ENCODE measurements at regions not wholly inside any gene's neighbourhood (a gene's known extent, or its start where the extent isn't known, plus 50 kb on each side); places are given as distances from the start of the nearest gene placed in this dataset.
"Not testable (repeated sequence)": the region's sequence is repeated elsewhere in the genome, so short reads cannot be mapped to it uniquely, and the experiment has no call there.

DNA sequence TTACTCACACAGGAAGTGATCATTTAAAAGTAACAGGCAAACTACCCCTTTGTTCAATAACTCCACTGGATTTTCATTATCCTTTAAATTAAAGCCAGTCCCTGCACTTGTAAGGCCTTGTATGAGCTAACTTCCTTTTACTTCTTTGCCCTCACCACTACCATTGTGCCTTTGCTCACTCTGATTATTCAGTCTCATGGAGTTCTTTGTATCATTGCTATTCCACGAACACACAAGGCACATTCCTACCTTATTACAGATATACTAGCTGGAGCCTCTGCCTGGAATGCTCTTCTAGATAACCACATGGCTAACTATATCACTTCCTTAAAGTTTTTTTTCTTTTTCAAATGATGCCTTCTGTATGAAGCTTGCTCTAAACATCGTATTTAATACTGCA, 748.6 kb upstream of the HS3ST5 start:
- Mint-ChIP-seq H3K27ac (ENCODE audit: low read depth) (no peak overlapping the region), H3K36me3 (ENCODE audit: insufficient read depth) (no peaks in the 10 kb centered on the region), H3K4me3 (no peak overlapping the region), H3K9me3 (peaks cover 18% of the 10 kb centered on the region), H3K4me1 (no peaks in the 10 kb centered on the region), H3K27me3 (no peaks in the 10 kb centered on the region)
- ATAC-seq (replicated peaks; ENCODE audit: extremely low read depth, poor library complexity, severe bottlenecking) (no peak), DNase-seq (ENCODE audit: low spot score in 2 of 2) (no peak)

- ATAC-seq (replicated peaks; ENCODE audit: extremely low read depth, poor library complexity, severe bottlenecking) = no peak
Measured at GRCh38 chr6:115078555-115078954, 735.7 kb upstream of the HS3ST5 start.

DNA sequence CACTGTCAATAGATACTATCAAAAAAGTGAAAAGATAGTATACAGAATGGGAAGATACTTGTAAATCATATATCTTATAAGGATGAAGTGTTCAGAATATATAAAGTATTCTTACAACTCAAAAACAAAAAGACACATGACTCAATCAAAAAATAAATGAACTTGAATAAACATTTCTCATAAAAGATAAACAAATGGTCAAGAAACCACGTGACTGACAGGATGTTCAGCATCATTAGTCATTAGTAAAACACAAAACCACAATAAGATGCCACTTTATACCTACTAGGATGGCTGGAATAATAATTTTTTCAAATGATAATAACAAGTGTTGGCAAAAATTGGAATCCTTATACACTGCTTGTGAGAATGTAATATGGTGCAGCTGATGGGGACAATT, 729.1 kb upstream of the HS3ST5 start:
- Mint-ChIP-seq H3K9me3 (peaks cover 11% of the 10 kb centered on the region), H3K27me3 (no peaks in the 10 kb centered on the region), H3K4me3 (no peak overlapping the region), H3K27ac (ENCODE audit: low read depth) (no peak overlapping the region), H3K4me1 (no peaks in the 10 kb centered on the region), H3K36me3 (ENCODE audit: insufficient read depth) (no peaks in the 10 kb centered on the region)
- DNase-seq (ENCODE audit: low spot score in 2 of 2) (no peak), ATAC-seq (replicated peaks; ENCODE audit: extremely low read depth, poor library complexity, severe bottlenecking) (no peak)

More at GRCh38 chr6:115078555-115078954, 735.7 kb upstream of the HS3ST5 start:
- H3K27ac Mint-ChIP-seq (ENCODE audit: low read depth) = no peak overlapping the region
- no peak overlapping the region for H3K4me3 Mint-ChIP-seq
- no peak for DNase-seq (ENCODE audit: low spot score in 2 of 2)
- peaks cover 24% of the 10 kb centered on the region for H3K9me3 Mint-ChIP-seq
- H3K27me3 Mint-ChIP-seq = no peaks in the 10 kb centered on the region
- H3K4me1 Mint-ChIP-seq = no peaks in the 10 kb centered on the region
- H3K36me3 Mint-ChIP-seq (ENCODE audit: insufficient read depth) = no peaks in the 10 kb centered on the region

GRCh38 chr6:115067690-115068447, 725.0 kb upstream of the HS3ST5 start:
- H3K27me3 Mint-ChIP-seq = no peaks in the 10 kb centered on the region
- no peak for DNase-seq (ENCODE audit: low spot score in 2 of 2)
- no peaks in the 10 kb centered on the region for H3K4me1 Mint-ChIP-seq
- H3K4me3 Mint-ChIP-seq = no peak overlapping the region
- H3K9me3 Mint-ChIP-seq = peaks cover 11% of the 10 kb centered on the region
- no peaks in the 10 kb centered on the region for H3K36me3 Mint-ChIP-seq (ENCODE audit: insufficient read depth)
- H3K27ac Mint-ChIP-seq (ENCODE audit: low read depth) = no peak overlapping the region
- no peak for ATAC-seq (replicated peaks; ENCODE audit: extremely low read depth, poor library complexity, severe bottlenecking)

GRCh38 chr6:115064680-115065079, 721.9 kb upstream of the HS3ST5 start:
- H3K9me3 Mint-ChIP-seq = peaks cover 18% of the 10 kb centered on the region
- ATAC-seq (replicated peaks; ENCODE audit: extremely low read depth, poor library complexity, severe bottlenecking) = no peak
- no peaks in the 10 kb centered on the region for H3K27me3 Mint-ChIP-seq
- no peaks in the 10 kb centered on the region for H3K4me1 Mint-ChIP-seq
- DNase-seq (ENCODE audit: low spot score in 2 of 2) = no peak
- H3K4me3 Mint-ChIP-seq = no peak overlapping the region
- no peaks in the 10 kb centered on the region for H3K36me3 Mint-ChIP-seq (ENCODE audit: insufficient read depth)
- H3K27ac Mint-ChIP-seq (ENCODE audit: low read depth) = no peak overlapping the region

DNA sequence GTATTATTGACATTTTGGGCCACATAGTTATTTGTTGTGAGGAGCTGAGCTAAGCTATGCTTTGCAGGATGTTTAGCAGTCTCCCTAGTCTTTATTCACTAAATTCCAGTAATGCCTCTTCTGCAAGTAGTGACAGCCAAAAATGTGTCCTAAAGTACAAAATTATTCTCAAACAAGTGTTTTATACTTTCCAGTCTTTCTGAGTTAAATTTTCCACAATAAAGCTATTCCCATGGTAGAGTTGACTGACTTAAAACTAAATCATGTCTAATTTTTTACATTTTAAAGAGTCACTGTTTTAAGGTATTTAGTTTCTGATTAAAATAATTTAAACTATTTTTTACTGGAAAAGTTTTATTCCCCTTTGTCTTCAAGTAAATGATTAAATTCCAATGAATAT, 717.8 kb upstream of the HS3ST5 start:
- Mint-ChIP-seq H3K9me3 (peaks cover 22% of the 10 kb centered on the region), H3K27me3 (no peaks in the 10 kb centered on the region), H3K4me3 (no peak overlapping the region), H3K4me1 (no peaks in the 10 kb centered on the region), H3K36me3 (ENCODE audit: insufficient read depth) (no peaks in the 10 kb centered on the region), H3K27ac (ENCODE audit: low read depth) (no peak overlapping the region)
- no peak for DNase-seq (ENCODE audit: low spot score in 2 of 2)
- ATAC-seq (replicated peaks; ENCODE audit: extremely low read depth, poor library complexity, severe bottlenecking) = no peak

GRCh38 chr6:115058414-115059211, 715.8 kb upstream of the HS3ST5 start:
- H3K4me1 Mint-ChIP-seq = no peaks in the 10 kb centered on the region
- DNase-seq (ENCODE audit: low spot score in 2 of 2) = no peak
- no peaks in the 10 kb centered on the region for H3K36me3 Mint-ChIP-seq (ENCODE audit: insufficient read depth)
- H3K27ac Mint-ChIP-seq (ENCODE audit: low read depth) = no peak overlapping the region
- no peaks in the 10 kb centered on the region for H3K27me3 Mint-ChIP-seq
- ATAC-seq (replicated peaks; ENCODE audit: extremely low read depth, poor library complexity, severe bottlenecking) = no peak
- peaks cover 29% of the 10 kb centered on the region for H3K9me3 Mint-ChIP-seq
- no peak overlapping the region for H3K4me3 Mint-ChIP-seq

DNA sequence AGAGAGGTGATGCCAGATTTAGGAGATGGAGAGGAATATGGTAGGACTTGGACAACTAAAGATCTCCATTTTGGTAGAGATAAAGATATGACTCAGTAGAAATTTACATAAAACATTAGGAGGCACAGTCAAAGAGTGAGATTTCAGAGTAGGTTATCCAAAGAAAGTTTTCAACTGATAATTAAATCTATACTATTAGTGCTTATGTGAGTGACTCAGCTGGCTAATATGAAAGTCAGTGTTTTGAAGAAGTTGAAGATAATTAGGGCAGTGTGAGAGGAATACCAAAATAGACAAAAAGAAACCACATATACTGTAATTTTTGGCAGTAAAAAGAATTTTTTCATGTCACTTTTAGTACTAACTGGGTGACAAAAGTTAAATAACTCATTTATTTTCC, 712.8 kb upstream of the HS3ST5 start:
- Mint-ChIP-seq H3K4me1 (no peaks in the 10 kb centered on the region), H3K36me3 (ENCODE audit: insufficient read depth) (peaks cover 2% of the 10 kb centered on the region), H3K4me3 (no peak overlapping the region), H3K27me3 (no peaks in the 10 kb centered on the region), H3K27ac (ENCODE audit: low read depth) (no peak overlapping the region), H3K9me3 (peaks cover 26% of the 10 kb centered on the region)
- DNase-seq (ENCODE audit: low spot score in 2 of 2) (no peak), ATAC-seq (replicated peaks; ENCODE audit: extremely low read depth, poor library complexity, severe bottlenecking) (no peak)

GRCh38 chr6:115054242-115054641, 711.4 kb upstream of the HS3ST5 start:
- not testable (repeated sequence) for H3K36me3 Mint-ChIP-seq (ENCODE audit: insufficient read depth); ATAC-seq (replicated peaks; ENCODE audit: extremely low read depth, poor library complexity, severe bottlenecking); H3K4me3 Mint-ChIP-seq; H3K27me3 Mint-ChIP-seq; H3K4me1 Mint-ChIP-seq; DNase-seq (ENCODE audit: low spot score in 2 of 2); H3K27ac Mint-ChIP-seq (ENCODE audit: low read depth)
- peaks cover 24% of the 10 kb centered on the region for H3K9me3 Mint-ChIP-seq

DNA sequence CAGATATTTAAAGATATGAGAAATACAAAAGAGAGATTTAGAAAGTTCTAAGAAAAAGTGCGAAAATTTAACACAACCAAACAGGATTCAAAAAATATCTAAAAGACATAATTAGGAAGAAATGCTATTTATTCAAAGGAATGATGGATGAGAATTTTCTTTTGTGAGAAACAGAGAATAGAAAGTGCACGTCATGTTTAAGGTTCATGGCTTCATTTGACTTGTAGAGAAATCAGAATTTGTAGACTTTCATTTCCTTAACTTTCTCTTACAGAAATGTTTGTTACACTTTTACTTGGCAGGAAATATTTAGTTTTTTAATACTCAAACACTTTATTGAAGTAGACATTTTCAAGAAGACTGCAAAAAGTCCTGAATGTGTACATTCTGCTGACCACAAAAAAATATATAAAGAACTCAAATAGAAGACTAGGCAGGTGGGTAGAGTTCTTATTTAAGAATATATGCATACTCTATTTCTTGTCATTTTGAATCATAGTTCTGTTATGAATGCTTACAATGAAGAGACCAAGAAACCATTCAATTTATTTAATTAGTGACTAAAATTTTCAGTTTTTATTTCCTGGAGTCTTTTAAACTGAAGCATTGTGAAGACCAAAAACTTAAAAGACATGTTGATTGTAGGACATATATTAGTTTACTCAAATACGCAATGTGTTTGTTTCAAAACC, 710.5 kb upstream of the HS3ST5 start:
- Mint-ChIP-seq H3K9me3 (peaks cover 24% of the 10 kb centered on the region), H3K27me3 (no peaks in the 10 kb centered on the region), H3K27ac (ENCODE audit: low read depth) (no peak overlapping the region), H3K4me1 (no peaks in the 10 kb centered on the region), H3K4me3 (no peak overlapping the region), H3K36me3 (ENCODE audit: insufficient read depth) (peaks cover 2% of the 10 kb centered on the region)
- ATAC-seq (replicated peaks; ENCODE audit: extremely low read depth, poor library complexity, severe bottlenecking) = no peak
- no peak for DNase-seq (ENCODE audit: low spot score in 2 of 2)

- no peak overlapping the region for H3K27ac Mint-ChIP-seq (ENCODE audit: low read depth)
- no peak for ATAC-seq (replicated peaks; ENCODE audit: extremely low read depth, poor library complexity, severe bottlenecking)
- no peak overlapping the region for H3K4me3 Mint-ChIP-seq
- DNase-seq (ENCODE audit: low spot score in 2 of 2) = no peak
- H3K27me3 Mint-ChIP-seq = no peaks in the 10 kb centered on the region
- H3K4me1 Mint-ChIP-seq = no peaks in the 10 kb centered on the region
- no peaks in the 10 kb centered on the region for H3K9me3 Mint-ChIP-seq
- peaks cover 2% of the 10 kb centered on the region for H3K36me3 Mint-ChIP-seq (ENCODE audit: insufficient read depth)
Measured at GRCh38 chr6:115016593-115016992, 673.8 kb upstream of the HS3ST5 start.

DNA sequence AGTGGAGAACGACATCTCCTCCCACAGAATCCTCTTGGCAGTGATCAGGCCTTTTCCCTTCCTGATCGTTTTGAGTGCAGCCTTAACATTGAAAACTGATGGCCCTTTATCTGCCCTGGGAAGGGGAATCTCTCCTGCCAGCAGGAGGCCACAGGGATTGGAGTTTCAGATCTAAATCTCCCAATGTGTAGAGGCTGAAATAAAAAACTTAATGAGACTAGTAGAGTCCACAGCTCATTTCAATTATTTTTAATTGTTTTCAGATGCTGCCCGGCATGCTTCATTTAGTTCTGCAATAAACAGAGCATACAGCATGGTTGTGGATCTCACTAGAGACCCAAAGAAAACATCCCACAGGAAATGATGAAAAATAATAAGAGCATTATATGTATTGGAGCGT, 662.2 kb upstream of the HS3ST5 start:
- Mint-ChIP-seq H3K4me1 (no peaks in the 10 kb centered on the region), H3K4me3 (no peak overlapping the region), H3K27ac (ENCODE audit: low read depth) (no peak overlapping the region), H3K27me3 (no peaks in the 10 kb centered on the region), H3K9me3 (peaks cover 12% of the 10 kb centered on the region), H3K36me3 (ENCODE audit: insufficient read depth) (no peaks in the 10 kb centered on the region)
- DNase-seq (ENCODE audit: low spot score in 2 of 2) = no peak
- ATAC-seq (replicated peaks; ENCODE audit: extremely low read depth, poor library complexity, severe bottlenecking) = no peak

Measured in central memory CD8-positive, alpha-beta T cell (primary cell).